Stimulated activated CD4-positive, alpha-beta T cell treated with anti-CD3 and anti-CD28 coated beads, Interleukin-4, amount 100 ng/mL, for 24 hours (primary cell): ENCODE measurements at regions not wholly inside any gene's neighbourhood (a gene's known extent, or its start where the extent isn't known, plus 50 kb on each side); places are given as distances from the start of the nearest gene placed in this dataset.
A peak's percentile ranks its signal among the peaks of the same experiment; 100 is the strongest.

Experiments used
- DNase-seq: peaks from one replicate; pipeline ENCODE4 v3.0.0-alpha.2; 2020

DNA sequence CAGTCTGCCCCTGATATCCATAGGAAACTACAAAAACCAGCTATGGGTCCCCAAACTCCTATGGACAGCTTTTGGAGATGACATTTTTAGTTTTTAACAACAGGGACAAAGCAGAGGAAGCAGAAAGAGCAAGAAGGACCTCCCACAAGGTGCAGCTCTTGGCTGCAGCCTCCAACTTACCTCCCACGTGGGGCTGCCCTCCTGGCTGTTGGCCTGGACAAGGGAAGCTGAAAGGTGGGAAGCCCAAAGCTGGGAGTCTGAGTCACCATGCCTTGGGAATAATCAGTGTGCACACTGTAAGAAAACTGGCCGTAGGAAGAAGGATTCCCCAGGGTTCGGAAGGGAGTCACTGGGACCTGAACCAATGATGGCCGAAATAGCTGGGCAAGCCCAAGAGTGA, 51.8 kb upstream of the PAX1 start:
- no peak for DNase-seq

DNA sequence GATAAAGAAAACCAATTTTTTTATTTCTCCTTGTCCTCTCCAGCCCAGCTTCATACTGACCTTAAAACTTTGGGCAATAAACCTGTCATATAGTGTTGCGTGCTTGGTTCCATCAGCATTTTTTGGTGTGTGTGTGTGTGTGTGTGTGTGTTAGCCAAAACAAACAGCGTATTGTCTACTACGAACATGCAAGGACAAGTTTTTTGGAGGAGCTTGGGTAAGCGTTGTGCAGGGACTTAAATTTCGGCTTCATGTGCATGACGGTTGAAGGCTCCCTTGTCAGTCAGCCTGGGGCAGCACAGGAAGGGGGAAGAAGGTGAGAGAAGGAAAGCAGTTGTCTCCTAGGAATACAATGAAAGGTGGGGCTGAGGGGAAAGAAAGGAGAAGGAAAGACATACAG, 62.0 kb upstream of the PAX1 start:
- DNase-seq: no peak

DNA sequence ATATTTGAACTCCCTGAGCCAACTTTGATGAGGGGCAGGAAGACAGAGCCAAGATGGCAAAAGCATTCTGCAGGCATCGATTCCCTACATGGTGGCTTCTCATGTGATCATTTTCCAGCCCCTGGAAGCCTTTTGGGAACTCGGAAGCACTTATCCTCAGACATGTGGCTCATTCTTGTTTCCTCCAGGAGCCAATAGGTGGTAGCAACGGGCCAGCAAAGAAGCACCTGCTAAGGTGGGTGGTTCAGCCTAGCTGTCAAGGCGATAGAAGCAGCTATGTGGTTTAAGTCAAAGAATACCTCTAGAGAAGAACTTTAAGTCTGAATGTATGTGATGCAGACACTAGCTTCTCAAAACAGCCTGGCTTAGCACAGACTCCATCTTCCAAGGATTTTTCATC, 64.9 kb upstream of the PAX1 start:
- no peak for DNase-seq

DNA sequence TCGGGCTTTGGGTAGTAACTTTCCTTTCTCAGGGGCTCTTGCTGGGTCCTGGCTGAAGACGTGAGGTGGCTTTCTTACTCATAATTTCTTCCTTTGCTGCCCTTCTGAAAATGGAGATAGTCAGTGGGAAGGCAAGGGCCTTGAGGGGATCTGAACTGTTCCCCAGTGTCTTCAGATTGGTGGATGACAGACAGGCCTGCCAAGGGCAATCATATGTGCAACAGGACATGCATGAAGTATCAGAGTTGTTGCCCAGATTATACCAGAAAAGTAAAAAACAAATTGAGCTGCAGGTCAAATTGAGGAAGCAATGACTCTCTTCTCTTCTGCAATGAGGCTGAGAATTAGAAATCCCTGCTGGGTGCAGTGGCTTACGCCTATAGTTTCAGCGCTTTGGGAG, 71.6 kb upstream of the PAX1 start:
- DNase-seq: no peak

DNA sequence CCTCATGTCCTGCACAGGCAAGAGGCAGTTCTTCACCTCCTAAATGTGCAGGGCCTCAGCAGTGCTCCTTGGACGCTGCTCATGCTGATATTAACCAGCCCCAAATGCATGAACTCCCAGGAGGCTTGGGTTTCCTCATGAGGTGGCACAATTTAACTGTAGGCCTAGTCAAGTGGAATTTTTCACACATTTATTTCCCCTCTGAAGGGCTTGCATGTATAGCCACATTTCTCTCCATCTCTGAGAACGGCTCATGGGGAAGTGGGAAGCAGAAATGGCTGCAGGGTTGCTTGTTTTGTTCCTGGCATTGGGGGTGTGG, 72.8 kb upstream of the PAX1 start:
- DNase-seq: no peak

DNA sequence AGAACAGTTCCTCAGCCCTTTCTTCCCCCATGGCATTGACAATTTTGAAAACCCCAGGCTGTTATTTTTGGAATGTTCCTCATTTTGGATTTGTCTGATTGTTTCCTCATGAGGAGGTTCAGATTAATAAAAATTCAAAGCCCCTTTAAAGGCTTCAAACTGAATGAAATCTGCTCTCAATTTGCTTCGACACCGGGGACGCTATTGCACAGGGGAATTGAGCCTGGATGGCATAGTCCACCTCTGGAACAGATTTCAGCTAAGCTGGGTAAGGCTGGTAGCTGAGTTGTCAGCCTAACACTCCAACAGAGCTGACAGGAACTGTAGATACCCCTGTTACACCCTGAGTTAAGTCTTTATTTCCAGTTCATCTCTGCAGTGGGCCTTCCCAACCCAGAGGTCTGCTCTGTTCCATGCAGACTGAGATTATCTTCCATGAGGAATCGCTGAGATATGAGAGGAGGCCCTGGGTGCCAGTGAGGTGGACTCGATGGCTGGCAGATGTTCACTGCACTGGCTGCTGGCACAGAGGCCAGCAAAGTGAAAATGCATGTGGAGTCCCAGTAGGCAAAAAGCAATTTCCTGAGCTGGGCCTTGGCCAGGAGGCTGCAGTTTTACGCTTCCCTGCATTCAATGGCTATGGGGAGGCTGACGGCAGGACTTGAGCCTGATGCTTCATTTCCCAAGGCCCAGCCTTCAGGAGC, 73.3 kb upstream of the PAX1 start:
- no peak for DNase-seq

DNA sequence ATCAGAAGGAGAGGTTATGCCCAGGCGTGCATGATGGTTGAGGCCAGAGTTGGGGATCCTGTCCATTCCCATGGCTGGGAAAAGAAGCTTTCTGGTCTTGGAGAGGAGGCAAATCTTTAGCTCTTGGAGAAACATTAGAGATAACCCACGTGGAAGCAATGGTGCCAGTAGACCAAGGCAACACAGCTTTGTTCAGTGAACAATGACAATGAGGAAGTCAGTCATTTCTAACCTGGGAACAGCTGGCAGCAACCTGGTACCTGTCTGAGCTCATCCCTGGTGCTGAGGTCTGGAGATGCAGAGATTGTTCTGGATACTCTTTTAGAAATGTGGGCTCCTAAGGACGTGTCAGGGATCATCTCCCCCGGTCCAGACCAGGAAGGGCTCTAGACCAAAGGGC, 76.7 kb upstream of the PAX1 start:
- no peak for DNase-seq

DNA sequence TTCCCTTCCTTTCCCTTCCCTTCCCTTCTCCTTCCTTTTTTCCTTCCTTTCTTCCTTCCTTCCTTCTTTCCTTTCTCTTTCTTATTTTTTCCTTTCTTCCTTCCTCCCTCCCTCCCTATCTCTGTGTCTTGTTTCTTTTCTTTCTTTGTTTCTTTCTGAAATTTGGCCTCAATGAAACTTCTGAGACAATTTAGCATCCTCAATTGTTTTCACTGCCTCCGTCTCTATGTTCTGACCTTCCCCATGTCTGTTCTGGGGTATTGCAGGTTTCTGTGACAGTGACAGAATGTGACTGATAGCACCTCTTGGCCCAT, 81.7 kb upstream of the PAX1 start:
- DNase-seq: no peak

DNA sequence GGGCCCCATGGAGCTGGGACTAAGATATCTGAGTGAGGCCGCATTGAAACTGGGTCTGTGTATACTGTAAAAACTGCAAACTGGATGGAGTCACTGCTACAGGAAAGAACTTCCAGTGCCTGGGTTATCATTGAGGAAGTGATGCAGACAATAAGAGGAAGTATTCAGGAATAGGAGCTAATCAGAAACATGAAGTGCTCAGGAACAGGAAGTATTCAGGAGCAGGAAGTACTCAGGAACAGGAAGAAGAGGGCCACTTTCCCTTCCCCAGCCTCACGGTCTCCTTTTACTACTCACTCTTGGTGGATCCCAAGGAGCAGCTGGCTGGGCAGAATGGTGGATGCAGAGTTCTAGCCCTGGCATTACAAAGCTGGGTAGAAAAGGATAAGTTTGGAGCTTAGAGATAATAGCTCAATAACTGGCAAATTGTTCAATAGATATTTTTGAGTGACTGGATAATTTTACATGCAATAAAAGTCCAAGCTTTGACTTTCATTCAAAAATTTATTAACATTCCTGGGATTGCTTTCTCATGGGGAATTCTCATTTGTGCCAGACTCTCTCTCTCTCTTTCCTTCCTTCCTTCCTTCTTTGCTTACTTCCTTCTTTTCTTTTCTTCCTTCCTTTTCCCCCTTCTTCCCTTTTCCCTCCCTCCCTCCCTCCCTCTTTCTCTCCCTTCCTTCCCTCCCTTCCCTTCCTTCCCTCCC, 82.2 kb upstream of the PAX1 start:
- no peak for DNase-seq

DNA sequence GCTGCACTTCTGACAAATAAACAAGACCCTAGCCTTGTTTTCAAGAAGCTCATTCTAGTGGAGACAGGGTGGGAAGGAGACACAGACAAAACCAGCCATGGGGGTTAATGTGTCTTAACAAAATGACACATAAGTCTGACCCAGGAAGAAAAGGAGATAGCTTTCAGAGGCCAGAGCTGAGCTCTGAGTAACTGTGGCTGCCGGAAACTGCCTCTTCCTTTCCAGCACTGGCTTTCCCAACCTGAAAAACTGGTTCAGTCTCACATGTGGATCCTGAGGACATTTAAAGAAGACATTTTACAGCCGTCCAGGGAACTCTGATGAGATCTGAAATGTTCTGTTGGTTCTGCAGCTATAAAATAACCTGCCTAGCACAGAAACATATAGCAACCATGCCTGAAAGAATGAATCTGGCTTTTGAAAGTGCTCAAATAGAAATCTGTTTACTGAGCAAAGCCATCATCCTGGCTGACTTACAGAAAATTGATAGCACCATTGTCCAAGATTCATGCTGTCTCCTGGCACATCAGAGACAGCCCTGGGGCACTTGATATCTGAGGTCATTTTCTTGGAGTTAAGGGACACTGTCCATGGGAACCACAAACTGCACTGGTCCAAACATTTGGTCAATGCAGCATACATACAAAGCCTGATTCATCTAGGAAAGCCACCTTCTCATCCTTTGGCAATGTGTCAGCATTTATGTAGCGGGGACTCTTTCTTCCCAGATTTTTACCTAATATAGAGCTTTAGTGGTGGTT, 83.2 kb upstream of the PAX1 start:
- no peak for DNase-seq

DNA sequence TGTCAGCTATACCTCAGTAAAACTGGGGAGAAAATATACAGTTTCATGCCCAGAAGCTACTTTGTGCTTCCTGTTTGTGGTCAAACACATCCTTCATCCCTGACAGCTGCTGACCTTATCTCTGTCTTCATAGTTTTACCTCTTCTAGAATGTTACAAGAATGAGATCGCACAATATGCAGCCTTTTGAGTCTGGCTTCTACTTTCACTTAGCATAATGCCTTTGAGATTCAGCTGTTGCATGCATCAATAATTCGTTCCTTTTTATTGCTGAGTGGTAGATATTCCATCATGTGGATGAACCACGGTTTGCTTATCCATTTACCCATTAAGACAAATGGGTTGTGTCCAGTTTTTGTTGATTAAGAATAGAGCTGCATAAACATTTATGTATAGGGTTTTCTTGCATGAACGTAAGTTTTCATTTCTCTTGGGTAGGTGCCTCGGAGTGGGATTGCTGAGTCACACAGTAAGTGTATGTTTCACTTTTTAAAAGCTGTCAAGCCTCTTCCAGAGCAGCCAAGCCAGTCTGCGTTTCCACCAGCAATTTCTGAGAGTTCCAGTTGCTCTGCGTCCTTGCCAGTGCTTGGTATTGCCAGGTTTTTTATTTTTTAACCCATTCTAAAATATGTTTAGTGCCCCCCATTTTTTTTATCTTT, 86.6 kb upstream of the PAX1 start:
- DNase-seq: no peak

DNA sequence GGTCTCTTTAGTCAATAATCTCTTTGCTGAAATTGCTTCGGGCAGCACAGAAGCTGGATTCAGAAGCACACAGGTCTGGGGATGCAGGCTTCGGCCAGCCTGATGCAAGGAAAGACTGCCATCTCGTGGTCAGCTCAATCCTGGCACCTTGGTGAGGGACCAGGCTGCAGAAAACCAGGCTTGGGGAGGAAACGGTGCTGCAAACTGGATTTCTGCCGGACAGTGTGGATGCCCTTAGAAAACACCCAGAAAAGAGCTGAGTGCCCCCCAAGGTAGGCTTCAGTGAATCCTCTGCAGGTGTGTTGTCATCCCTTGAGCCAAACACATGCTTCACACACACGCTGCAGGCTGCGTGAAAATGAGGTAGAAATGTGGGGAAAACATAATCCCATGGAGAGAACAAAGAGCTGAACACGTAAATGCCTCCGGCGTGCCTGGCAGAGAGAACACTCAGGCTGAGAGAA, 89.8 kb upstream of the PAX1 start:
- DNase-seq: peak; percentile 48

DNA sequence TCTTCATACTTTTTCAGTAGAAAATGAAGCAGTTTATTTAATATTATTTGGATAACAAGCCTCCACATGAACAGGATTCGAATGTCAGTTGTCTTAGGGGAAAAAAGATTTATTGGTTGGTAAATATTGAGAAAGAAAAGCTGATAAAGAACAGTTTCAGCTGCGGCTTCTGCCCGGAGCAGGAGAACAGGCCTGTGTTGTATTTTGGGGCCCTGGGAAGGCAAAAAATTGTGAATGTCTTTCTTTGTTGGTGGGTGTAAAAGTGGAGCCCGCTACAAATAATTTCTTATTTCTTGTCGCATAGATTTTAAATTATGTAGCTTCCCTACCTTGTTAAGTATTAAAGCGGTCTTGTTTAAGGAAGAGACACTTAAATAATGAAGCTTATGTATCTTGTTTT, 90.5 kb upstream of the PAX1 start:
- no peak for DNase-seq

DNA sequence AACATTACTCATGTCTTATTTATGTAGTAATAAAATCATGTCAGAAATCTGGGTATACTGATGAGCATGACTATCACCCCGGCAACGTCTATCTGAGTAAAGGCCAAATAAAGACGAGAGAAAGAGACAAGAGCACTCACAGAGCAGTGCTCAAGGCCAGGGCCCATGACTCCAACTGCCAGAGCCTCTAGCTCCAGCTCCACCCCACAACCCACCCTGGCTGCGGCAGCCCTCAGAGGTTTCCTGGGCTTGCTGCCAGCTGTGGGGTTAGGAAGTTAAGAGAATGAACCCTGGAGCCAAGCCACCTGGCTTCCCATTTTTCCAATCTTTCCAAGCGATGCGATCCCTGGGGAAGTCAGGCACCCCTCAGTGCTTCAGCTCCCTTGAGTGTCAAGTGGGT, 92.0 kb upstream of the PAX1 start:
- no peak for DNase-seq

DNA sequence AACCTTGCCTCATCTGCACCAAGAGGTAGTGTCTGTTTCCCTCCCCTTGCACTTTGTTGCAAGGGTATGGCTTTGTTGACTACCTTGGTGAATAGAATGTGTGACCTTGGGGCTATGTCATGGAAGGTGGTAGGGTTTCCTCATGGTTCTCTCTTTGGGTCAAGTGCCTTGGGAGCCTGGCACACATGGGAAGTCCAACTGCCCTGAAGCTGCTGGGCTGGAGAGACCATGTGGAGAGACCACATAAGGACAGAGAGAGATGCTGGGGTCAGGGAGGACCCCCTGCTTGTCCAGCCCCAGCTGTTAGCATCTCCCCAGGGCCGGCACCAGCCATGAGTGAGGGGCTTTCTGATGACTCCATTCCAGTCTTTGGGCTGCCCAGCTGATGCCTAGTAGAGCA, 95.5 kb upstream of the PAX1 start:
- no peak for DNase-seq

DNA sequence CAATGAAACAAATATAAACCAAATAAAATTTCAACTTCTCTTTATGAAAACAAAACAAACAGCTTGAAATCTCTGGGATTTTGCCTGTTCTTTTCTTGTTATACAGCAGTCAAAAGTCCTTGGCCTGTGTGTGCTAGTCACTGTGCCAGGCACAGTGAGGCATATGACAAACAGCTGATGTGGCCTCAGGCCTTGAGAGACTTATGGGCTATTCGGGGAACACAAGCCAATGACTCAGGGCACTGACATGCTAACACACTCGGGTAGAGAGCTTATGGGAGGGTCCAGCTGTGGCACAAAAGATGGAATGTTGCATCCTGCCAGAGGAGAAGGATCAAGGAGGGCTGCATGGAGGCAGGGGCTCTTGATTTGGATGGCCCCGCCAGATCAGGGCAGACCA, 95.4 kb upstream of the NKX2-2 start:
- no peak for DNase-seq

DNA sequence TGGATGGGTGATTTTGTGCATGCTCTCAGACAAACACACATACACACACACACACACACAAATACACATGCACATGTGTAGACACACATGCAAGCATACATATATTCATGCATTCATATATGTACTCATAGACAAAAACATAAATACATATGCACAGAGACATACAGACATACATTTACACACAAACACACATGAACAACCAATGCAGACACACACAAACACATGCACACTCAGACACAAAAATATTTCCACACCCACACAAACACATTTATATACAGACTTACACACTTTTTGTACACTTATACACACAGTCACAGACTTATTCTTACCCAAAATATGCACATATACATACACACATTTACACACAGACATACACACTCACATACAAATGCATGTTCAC, 94.9 kb upstream of the NKX2-2 start:
- no peak for DNase-seq

DNA sequence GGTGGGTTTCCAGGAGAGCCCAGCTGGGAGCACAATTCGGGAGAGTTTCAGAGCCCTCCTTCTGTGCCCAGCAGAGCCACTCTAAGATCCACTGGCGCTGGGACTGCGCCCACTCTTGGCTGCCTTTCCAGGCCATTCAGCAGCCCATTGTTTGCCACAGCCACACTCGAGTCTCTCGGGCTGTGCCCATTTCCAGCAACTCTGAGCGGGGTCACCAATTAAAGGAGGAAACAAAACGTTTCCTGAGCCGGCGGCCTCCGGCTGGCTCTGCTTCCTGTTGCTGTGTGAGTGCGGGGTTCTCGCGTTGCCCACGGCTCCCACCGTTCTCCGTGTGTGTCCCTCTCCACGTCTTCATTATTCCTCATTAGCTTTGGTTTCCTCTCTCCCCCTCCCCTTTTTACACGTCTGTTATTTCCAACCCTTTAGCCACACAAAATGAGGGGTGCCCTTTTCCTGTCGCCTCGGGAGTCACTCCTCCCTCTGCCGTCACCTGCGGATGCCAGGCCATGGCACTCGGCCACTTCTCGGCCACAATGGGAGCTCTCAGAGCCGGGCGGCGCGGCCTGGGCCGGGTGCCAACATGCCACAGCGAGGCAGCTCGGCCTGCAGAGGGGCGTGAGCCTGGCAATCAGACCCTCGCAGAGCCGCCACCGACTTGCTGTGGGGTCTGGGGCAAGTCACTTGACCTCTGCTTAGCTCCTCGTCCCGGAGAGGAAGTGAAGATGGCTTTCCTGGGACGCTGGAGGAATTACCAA, 94.3 kb upstream of the NKX2-2 start:
- DNase-seq: no peak

DNA sequence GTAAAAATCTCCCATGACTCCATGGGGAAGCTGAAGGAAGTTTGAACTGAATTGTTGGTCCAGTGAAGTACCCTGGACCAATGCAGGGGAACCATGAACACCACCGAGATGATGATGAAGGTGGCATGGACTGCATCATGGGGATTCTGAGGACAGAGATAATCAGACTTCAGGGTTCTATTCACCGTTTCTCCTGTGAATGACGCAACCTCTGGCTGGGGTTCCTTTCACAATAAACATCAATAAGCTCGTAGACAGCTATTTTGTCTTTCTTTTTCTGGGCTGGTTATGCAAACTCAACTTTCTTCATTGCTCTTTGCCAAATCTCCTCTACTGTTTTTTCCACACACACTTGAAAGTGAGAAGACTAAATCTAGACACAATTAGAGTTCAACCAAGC, 87.9 kb upstream of the NKX2-2 start:
- DNase-seq: no peak

DNA sequence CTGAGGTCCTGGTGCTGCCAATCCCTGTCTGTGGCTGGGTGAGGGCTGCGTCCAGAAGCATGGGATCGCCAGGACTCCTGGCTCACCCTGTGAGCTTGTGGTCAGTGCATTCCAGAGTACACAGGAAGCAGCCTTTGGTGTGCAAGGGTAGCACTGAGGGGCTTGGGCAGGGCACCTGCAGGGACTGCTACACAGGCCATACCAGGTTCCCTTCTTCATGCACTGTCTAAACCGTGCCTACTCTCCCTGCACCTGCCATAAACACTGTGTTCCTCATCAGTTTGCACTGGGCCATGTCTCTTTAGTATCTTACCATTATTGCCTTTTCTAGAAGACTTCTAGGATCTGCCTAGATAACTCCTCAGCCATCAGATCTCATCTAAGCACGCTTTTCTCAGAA, 72.8 kb upstream of the NKX2-2 start:
- DNase-seq: no peak

DNA sequence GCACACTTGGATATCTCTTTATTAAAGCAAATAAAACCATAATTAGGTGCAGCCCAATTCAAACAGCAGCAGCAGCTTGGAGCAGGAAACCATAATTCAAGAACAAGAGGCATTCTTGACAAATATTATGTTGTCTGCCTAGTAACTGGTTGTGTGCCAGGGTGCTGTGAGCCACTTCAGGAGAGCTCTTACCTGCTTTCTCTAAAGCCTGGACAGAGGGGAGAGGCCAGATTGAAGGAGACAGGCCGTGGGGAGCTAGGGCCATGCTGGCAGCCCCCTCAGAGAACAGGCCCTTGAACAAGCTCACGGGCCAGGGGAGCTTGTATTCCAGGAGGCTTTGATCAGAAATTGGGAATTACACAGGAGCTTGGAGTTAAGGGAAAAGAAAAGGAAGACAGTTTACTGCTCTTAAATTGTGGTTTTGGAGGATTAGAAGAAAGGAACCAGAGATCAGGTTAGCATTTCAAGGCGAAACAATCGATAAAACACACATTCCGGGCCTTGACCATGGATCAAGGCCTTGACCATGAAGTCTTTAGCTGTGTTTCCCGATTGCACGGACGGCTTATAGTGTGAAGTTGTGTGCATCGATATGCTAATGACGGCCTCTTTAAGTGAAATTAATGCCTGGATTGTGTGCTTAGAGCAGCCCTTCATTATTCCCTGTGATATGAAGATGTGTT, 69.8 kb upstream of the NKX2-2 start:
- no peak for DNase-seq

DNA sequence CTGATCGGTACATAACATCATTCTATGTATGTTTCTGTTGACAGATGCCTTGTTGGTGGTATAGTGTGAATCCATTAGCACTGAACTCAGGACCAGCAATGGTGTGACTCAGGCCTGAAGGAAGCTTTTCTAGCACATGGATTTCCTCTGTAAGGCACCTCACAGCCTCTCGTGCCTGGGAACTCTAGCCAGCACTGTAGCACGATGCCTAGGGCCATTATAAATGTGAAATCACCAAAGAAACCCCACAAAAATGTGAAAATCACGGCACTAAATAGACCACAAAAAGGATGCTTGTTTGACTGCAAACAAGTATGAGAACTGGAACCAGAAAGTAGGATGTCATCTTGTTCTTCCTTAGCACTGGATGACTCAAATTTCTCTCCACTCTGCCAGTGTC, 63.7 kb upstream of the NKX2-2 start:
- DNase-seq: no peak
